Central memory CD4-positive, alpha-beta T cell (primary cell): ENCODE measurements at regions not wholly inside any gene's neighbourhood (a gene's known extent, or its start where the extent isn't known, plus 50 kb on each side); places are given as distances from the start of the nearest gene placed in this dataset.
"Not testable (repeated sequence)": the region's sequence is repeated elsewhere in the genome, so short reads cannot be mapped to it uniquely, and the experiment has no call there.

Source experiments
- DNase-seq: peaks from one replicate; pipeline ENCODE4 v3.0.0; 2022

DNA sequence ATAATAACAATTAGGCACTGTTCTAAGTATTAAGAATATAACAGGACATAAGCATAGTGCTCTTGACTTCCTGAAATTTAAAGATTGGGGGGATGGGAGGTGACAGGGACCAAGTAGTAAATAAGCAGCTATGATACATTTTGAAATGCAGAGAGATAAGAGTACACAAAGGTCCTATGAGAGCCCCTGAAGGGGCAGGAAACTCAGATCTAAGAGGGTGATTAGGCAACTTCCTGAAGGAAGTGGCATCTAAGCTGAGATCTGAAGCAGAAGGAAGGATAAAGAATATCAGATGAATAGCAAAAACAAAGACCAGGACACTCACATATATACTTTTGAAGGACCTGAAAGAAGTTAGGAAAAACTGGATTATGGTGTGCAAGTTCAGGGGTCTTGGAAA is 415.2 kb upstream of the FRG2C start:
- peak; percentile 2 for DNase-seq

DNA sequence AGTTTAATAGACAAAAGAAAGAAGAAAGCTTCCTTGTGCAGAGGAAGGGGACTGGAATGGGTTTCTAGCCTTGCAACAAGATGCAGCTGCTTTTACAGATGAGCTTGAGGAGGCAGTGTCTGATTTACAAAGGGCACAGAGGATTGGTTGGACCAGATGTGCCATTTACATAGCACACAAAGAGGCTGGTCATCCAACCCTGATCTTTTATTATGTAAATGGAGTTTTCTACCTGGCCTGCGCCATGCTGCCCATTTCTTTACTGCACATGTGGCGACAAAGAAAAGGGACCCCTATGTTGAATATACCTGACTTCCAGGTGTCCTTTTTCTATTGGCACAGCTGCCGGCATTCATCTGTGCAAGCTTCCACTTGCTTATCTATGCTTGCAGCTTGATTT is 409.4 kb upstream of the FRG2C start:
- DNase-seq: no peak

DNA sequence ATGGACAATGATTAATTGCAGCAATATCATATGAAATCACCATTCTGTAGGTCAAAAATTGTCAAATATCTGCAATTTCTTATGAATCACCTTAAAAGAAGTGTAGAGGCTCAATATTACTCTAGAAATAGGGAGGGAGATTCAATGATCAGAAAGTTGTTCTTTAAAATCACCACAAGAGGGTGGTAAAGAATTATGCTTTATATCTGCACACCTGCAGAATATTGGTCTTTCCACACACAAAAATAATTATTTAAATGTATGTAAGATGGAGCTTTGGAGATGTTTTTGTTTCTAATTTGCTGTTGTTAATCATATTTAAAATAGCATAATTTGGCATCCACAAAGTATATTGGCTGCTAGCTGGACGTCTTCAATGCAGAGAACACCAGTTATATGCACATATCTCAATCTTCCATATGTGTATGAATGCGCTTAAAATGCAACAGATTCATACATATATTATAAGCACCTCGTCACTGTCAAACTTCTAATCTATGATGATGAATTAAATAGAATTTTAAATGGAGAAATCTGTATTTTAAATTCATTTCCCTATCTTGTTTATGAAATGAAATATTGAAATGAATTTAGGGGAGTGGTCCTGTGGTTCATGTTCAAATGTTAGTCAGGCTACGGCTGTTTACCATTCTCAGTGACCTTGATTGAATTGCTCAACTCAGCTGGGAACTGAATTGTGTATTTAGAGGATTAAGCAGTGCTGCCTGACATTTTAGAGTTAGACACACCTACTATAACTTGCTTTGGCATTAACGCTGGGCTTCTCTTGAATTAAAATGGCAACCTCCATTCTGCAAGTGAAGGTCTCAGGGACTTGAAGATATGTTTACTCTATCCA is 405.1 kb upstream of the FRG2C start:
- not testable (repeated sequence) for DNase-seq

DNA sequence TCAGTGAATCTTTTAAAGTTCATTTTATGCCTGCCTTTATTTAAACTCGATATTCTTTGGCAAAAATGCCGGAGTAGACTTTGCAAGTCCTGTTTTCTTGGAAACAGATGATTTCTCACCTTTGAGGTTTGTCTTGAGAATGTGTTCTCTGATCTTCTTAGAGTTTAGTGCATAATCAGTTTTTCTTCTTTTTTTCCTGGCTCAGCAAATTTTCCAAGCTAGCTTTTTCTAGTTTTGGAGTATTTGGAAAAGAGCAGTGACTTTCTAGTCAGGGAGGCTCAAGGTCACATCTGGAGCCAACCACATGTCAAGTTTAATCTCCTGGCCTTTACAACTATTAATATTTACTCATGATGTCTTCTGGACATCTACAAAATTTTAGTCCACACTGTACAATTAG is 403.2 kb upstream of the FRG2C start:
- not testable (repeated sequence) for DNase-seq

DNA sequence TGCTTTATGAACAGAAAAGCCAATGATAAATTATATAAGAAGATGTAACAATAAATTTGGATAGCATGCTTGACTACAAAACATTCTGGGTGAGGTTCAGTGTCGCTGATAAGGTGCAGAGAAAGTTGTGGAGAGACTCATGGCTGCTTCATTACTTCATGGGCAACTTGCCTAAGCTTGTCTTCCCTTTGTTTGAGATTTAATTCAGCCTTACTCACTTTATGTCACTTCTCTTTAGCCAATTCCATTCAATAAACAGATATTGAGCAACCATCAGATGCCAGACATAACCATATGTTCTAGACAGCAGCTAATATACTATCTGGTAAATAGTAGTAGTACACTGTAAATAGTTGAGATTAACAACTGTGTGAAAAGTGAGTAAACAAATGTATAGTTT is 401.5 kb upstream of the FRG2C start:
- DNase-seq: no peak

DNA sequence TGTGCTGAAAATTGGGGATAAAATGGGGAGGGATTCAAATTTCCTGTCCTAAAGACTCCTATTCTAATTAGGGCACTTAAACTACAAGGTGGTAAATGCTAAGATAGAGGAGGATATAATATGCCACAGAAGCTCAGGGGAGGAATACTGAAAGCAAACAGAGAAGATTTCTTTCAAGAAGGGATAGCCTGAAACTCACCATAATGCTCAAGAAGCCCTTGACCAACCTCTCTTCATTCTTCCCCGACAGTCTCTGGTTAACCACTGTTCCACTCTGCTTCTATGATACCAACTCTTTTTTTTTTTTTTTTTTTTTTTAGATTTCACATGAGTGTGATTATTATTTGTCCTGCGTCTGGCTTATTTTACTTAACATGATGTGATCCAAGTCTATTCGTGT is 398.2 kb upstream of the FRG2C start:
- no peak for DNase-seq

DNA sequence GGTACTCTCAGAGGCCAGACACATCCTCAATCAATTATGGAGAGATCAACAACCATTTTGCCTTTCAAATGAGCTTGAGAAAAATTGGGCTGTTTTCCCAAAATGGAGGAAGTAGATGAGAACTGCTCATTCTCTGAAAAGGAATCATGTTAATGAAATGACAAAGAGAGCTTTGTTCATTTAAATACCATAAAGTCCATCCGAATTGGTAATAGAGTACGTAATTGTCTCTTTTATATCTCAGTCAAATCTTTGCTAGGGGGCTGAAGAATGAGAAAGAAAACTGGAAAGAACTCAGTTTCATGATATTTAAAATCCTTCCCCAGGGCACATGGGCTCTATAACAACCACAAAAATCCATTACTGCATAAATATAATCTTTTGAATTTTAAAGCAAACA is 395.6 kb upstream of the FRG2C start:
- DNase-seq: not testable (repeated sequence)

DNA sequence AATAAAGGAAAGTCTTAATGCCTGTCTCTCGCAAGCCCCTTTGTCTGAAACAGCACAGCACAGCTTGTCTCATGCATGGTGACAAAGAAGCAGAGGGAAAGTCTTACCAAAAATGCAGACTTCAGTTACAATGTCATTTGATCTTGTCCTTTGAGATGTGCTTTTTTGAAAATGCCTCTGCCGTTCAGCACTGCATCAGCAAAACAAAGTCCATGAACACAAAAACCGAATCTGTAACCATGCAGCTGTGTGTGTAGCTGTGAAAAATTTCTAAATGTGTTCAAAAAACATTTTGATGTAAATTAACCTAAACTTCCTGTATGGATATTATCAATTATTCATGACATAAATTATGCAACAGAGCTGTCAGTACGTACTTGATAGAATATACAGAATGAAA is 391.9 kb upstream of the FRG2C start:
- not testable (repeated sequence) for DNase-seq

DNA sequence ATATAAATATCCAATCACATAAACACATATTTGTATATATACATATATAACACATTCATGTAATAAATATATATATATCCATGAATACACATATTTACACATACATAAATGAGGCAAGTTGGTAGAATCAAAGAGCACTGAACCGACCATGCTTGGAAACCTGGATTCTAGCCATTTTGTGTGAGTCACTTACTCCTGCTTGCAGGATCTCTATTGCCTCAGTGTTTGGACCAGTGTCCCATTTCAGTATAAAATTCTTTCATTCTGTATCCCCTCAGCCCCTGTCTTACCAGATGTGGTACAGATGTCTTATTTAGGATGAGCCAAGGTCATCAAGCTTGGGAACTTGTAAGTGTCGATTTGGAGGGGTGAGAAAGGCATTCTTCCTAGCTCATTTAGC is 391.4 kb upstream of the FRG2C start:
- no peak for DNase-seq

DNA sequence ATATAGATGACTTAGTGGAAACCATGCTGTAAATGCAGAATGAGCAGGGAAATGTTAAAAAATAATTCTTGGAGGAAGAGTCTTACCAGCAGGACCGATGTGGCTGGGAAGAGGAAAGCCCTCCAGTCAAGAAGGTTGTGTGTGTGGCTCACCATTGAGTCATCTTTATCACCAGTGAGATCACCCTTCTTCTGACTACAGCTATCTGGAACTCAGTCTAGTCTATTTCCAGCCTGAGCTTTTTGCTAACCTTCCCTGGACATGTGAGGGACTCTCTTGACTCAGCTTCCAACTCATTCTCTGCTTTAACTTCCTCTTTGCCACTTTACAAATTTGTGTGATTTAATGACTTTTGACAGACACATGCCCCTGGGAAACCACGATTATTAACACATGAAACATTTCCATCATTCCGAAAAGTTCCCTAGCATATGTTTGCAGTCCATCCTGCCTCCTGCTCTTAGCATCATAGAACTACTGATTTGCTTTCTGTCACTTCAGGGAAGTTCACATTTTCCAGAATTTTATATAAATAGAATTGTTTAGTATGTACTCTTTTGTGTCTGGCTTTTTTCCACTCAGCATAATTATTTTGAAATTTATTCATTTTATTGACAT is 378.5 kb upstream of the FRG2C start:
- DNase-seq: not testable (repeated sequence)

DNA sequence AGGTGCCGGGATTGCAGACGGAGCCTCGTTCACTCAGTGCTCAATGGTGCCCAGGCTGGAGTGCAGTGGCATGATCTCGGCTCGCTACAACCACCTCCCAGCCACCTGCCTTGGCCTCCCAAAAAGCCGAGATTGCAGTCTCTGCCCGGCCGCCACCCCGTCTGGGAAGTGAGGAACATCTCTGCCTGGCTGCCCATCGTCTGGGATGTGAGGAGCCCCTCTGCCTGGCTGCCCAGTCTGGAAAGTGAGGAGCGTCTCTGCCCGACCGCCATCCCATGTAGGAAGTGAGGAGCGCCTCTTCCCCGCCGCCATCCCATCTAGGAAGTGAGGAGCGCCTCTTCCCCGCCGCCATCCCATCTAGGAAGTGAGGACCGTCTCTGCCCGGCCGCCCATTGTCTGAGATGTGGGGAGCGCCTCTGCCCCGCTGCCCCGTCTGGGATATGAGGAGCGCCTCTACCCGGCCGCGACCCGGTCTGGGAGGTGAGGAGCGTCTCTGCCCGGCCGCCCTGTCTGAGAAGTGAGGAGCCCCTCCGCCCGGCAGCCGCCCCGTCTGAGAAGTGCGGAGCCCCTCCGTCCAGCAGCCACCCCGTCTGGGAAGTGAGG is 375.1 kb upstream of the FRG2C start:
- not testable (repeated sequence) for DNase-seq

DNA sequence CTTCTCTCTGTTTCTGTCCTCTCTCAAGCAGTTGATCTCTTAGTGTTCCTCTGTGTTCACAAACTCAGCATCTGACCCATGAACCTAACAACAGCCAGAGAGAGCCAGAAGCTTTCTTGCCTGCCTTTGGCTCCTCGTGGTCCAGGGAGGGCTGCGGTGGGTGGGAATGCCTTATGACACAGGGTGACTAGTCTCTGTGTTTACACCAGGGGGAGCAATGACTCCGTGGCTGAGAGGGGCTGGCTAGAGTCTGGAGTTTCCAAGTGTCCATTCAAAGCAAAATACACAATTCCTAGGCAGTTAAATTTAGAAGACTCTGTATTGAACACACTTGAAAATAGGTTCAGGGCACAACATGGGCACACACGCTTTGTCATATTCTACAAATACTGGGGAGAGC is 370.0 kb upstream of the FRG2C start:
- DNase-seq: no peak

DNA sequence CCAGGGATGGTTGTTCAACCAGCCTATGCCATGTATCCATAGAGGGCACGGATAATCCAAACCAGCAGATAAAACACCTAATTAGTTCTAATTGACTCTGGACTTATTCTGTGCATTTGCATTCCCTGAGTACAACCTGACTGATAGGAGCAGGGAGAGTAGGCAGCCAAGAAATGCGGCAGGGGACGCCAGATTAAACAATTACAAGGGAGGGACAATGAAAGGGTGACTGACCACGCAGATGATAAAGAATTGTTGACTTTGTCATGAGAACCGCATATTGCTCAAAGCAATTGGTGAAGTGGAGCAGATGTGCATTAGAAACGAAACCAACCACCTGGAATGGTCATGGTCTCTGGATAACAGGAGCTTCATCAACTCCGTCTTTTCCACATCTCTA is 369.1 kb upstream of the FRG2C start:
- no peak for DNase-seq

DNA sequence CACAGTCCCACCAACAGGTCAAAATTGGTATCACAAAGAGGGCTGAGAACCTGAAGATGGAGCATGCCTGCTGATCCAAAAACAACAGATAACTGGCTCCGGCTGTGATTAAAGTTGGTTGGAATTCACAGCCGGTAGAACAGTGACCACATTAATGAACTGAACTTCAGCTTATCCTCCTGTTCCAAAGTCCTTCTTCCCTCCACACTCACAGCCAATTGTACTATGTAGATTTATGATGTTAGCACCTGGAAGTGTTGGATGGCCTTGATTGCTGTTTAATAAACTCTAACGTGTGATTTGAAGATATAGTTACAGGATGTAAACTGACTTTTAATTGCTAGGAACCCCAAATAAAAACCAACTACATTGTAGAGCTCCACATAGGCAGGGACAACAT is 367.3 kb upstream of the FRG2C start:
- DNase-seq: no peak

DNA sequence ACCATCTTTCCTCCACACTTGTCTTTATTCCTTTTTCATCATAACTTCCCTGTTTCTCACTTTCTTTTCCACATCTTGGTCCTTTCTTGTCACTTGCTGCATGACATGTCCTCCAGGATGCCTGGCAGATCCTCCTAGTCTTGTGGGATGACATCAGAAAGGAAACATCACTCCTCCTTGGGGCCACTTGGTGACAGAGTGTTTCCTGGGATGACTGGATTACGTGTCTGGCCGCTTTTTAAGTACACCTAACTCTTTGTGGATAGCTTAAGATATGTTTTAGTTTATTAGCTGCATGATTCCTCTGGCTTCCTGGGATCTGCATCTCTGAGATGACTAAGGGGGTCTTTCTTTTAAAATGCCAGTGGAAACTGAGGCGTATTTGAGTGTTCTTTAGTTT is 363.5 kb upstream of the FRG2C start:
- no peak for DNase-seq

DNA sequence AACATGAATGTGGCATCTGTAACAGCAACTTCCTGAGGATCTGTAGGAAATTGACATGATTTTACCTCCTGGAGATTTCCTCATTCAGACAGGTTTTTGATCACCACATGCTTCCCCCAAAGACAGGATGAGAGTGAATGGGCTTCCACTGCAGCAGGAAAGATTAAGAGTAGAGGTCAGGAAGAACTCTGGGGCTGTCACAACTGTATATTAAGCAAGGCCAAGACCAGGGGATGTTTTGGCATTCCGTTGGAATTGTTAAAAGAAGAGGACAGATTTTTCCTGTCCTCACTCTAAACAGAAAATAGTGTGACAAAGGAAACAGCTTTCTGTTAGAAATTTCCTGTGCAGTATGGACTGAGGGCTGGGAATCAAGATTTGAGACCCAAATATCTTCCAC is 363.1 kb upstream of the FRG2C start:
- not testable (repeated sequence) for DNase-seq

DNA sequence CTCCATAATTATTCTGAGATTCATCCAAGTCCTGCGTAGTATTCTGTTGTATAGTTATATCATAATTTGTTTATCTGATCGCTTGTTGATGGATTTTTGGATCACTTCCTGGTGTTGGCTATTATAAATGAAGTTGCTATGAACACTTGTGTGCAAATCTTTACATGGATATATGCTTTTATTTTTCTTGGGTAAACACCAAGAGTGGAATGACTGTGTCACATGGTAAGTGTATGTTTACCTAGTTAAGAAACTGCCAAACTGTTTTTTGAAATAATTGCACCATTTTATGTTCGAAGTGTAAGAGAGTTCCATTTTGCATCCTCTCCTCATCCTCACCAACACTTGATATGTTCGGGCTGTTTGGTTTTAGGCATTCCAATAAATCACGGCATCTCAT is 360.4 kb upstream of the FRG2C start:
- DNase-seq: no peak

DNA sequence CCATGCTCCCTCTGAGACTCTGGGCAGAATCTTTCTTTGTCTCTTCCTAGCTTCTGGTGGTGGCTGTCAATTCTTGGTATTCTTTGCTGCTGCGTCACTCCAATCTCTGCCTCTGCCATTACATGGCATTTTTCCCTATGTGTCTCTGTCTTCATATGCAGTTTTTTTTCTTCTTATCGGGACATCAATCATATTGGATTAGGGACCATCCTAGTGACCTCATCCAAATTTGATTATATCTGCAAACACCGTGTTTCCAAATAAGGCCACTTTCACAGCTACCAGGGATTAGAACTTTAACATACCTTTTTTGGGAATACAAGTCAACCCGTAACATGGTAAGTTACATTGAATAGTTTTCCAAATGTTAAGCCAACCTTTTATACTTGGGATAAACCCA is 358.2 kb upstream of the FRG2C start:
- no peak for DNase-seq

DNA sequence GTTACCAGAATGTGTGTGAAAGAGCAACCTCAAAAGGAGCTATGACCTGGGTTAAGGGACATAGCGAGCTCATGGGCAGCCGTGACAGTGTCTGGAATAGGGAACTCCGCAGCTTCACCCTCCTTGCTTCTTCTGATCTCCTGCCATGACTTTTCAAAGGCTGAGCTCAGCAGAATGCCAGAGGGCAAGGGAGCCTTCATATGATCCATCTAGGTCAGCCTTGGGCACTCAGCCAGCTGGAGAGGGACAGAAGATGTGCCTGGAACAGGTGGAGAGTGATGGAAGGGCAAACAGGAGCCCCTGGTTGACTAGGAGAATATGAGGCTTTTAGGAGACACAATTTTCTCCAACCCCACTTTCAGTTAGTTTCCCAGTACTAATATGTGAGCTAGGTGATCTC is 352.8 kb upstream of the FRG2C start:
- not testable (repeated sequence) for DNase-seq

DNA sequence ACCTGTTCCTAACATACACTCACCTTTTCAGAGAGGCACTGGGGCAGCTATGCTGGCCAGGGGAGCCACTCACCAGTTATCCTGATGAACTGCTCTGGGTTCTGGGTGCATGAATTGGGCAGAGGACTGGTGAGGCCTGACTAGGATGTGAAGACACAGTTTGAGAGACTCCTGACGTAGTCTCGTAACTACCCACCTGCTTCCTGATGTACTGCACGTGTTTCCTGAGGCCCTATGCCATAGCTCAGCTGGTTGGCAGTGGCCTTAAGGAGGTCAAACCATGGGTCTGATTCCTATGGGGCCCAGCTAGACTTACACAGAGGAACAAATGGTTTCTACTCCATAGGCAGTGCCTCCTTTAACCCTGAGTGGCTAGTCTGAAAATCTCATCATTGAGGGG is 351.7 kb upstream of the FRG2C start:
- DNase-seq: not testable (repeated sequence)

DNA sequence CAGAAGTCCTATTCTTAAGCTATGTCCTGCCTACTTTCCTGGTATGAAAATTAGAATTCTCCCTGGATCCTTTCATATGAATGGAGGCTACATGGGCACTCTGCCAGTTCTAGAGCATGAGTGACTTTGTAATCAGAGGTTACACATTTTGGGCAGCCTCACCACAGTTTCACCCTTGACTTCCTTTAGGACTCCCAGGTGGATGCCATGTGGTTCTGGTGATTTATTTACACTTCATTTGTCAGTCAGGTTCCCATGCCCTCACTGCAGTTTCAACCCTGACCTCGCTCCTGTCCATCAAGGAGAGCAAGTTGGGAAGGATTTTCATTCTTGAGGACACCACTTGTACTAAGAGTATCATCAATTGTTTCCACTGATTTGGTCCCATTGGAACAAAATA is 344.4 kb upstream of the FRG2C start:
- DNase-seq: not testable (repeated sequence)

DNA sequence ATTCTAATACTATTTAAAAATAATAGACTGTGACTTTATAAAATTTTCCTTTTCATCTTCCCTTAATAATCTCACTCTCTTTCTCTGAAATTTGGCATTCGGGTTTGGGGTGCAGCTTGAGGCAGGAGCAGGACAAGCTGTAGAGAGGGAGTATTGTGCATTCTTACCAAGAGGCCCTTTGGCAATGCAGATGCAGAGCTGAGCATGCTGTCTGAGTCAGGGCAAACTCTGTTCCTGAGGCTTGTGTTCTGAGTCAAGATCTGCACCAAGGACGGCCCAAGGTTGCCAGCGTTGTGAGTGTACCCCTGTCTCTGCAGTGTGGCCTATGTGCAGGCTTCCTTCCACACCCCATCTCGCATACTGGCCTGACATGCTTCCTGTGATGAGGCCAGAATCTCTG is 343.8 kb upstream of the FRG2C start:
- DNase-seq: no peak

DNA sequence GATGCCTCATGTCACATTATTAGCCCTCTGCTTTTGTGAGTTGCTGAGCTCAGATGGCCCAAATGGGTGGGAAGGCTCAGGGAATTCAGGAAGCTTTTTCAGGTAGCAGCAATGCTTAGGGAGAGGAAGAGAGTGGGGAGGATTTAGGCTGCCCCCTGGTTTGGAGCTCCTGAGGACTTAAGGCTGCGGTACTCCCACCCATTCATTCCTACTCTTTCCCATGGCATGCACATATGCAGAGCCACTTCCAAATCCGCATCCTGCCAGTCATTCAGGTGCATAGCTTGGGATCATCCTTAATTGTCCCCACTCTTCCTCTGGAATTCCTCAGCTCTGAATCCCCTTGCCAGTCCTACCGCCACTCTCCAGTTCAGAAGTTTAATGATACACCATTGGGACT is 343.1 kb upstream of the FRG2C start:
- DNase-seq: no peak

DNA sequence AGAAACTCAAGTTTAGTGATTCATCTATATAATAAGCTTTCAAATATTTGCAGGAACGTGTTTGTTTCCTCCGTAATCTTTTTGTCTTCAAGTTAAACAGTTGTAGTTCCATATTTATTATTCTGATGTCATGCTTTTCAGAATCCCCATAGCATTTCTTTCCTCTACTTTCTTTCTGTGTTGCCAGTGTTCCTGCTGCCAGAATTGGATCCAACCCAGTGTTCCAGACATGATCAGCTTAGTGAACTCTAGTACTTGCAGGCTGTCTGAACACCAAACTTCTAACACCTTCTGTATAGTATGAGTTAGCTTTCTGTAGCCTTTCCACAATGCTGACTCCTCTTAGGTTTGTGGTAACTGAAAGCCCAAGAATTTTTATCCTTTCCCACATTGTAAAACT is 340.2 kb upstream of the FRG2C start:
- not testable (repeated sequence) for DNase-seq
